ENCODE measurements at regions not wholly inside any gene's neighbourhood (a gene's known extent, or its start where the extent isn't known, plus 50 kb on each side); places are given as distances from the start of the nearest gene placed in this dataset.
"Not testable (repeated sequence)": the region's sequence is repeated elsewhere in the genome, so short reads cannot be mapped to it uniquely, and the experiment has no call there.

- TF ChIP-seq, protein P1, sequence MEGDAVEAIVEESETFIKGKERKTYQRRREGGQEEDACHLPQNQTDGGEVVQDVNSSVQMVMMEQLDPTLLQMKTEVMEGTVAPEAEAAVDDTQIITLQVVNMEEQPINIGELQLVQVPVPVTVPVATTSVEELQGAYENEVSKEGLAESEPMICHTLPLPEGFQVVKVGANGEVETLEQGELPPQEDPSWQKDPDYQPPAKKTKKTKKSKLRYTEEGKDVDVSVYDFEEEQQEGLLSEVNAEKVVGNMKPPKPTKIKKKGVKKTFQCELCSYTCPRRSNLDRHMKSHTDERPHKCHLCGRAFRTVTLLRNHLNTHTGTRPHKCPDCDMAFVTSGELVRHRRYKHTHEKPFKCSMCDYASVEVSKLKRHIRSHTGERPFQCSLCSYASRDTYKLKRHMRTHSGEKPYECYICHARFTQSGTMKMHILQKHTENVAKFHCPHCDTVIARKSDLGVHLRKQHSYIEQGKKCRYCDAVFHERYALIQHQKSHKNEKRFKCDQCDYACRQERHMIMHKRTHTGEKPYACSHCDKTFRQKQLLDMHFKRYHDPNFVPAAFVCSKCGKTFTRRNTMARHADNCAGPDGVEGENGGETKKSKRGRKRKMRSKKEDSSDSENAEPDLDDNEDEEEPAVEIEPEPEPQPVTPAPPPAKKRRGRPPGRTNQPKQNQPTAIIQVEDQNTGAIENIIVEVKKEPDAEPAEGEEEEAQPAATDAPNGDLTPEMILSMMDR (IDR thresholded peaks at IDR 0.05; ENCODE audit: extremely low read depth in 1 of 2, insufficient read depth in 1 of 2, low read depth in 1 of 2, low read length in 2 of 2), result not testable (repeated sequence)
- TF ChIP-seq POLR2AphosphoS5 (IDR thresholded peaks at IDR 0.05; ENCODE audit: insufficient read depth, low read depth, low read length); EZH2 (IDR thresholded peaks at IDR 0.05; ENCODE audit: borderline replicate concordance, low read depth, low read length, severe bottlenecking); POLR2A (IDR thresholded peaks at IDR 0.05; ENCODE audit: low read depth, low read length); MAX (IDR thresholded peaks at IDR 0.05; ENCODE audit: insufficient read depth, insufficient read length); MYC (IDR thresholded peaks at IDR 0.05; ENCODE audit: low read depth, low read length); GATA2 (IDR thresholded peaks at IDR 0.05; ENCODE audit: insufficient read depth, insufficient read length, low read depth, low read length); JUN (IDR thresholded peaks at IDR 0.05; ENCODE audit: borderline replicate concordance, insufficient read depth, insufficient read length, low read depth): not testable (repeated sequence)
These were observed 112.9 kb downstream of the ZNF330 start for GRCh38 chr4:141333456-141334230.
